ENCODE measurements at regions not wholly inside any gene's neighbourhood (a gene's known extent, or its start where the extent isn't known, plus 50 kb on each side); places are given as distances from the start of the nearest gene placed in this dataset.

DNA sequence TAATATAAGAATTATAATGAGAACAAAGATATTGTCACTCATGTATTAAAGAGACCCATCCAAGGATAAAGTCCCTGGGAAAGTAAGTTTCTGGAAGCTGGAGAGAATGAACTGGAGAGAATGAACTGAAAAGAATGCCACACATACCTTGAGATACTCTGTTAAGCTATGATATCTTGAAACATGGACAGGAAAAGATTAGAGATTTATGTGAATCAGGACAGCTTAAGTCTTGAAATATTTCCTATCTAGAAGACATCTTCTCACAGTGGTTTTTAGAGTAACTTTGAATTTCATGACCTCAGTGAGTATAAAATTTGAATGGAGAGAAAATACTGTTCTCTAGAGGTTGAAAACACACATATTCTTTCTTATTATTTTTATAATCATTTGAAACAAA, 201.3 kb upstream of the HMCN1 start:
- intact Hi-C loops (cut with micrococcal nuclease; ENCODE audit: unreplicated experiment) (no loop called here), in situ Hi-C loops (cut with HindIII; ENCODE audit: extremely low pct_ligation_motif_present, low pct_unique_long_range_greater_than_20kb) (no loop called here)
- no peak overlapping the region for H3K9ac ChIP-seq (ENCODE audit: insufficient read depth, low read depth, low read length)
- H3K27ac ChIP-seq (ENCODE audit: extremely low read length, insufficient read depth, low read length): no peak overlapping the region
- no peak overlapping the region for H3K4me2 ChIP-seq (ENCODE audit: low read depth, low read length)
- DNase-seq (ENCODE audit: low spot score) (no peak), ATAC-seq (no peak), FAIRE-seq (no peak)
- no peaks in the 10 kb centered on the region for H3K36me3 ChIP-seq (replicated peaks in 1 of 2; ENCODE audit: control insufficient read depth in 1 of 2, insufficient read depth in 2 of 2, low read length in 2 of 2)
- H3K4me3 ChIP-seq (replicated peaks in 1 of 3; ENCODE audit: insufficient read depth in 1 of 3, low read depth in 2 of 3, low read length in 3 of 3): no peak overlapping the region
- BruUV-seq (replicated peaks): no TSS peak
- TF ChIP-seq IKZF1 (IDR thresholded peaks at IDR 0.05): no peak
- TF ChIP-seq, protein P1, sequence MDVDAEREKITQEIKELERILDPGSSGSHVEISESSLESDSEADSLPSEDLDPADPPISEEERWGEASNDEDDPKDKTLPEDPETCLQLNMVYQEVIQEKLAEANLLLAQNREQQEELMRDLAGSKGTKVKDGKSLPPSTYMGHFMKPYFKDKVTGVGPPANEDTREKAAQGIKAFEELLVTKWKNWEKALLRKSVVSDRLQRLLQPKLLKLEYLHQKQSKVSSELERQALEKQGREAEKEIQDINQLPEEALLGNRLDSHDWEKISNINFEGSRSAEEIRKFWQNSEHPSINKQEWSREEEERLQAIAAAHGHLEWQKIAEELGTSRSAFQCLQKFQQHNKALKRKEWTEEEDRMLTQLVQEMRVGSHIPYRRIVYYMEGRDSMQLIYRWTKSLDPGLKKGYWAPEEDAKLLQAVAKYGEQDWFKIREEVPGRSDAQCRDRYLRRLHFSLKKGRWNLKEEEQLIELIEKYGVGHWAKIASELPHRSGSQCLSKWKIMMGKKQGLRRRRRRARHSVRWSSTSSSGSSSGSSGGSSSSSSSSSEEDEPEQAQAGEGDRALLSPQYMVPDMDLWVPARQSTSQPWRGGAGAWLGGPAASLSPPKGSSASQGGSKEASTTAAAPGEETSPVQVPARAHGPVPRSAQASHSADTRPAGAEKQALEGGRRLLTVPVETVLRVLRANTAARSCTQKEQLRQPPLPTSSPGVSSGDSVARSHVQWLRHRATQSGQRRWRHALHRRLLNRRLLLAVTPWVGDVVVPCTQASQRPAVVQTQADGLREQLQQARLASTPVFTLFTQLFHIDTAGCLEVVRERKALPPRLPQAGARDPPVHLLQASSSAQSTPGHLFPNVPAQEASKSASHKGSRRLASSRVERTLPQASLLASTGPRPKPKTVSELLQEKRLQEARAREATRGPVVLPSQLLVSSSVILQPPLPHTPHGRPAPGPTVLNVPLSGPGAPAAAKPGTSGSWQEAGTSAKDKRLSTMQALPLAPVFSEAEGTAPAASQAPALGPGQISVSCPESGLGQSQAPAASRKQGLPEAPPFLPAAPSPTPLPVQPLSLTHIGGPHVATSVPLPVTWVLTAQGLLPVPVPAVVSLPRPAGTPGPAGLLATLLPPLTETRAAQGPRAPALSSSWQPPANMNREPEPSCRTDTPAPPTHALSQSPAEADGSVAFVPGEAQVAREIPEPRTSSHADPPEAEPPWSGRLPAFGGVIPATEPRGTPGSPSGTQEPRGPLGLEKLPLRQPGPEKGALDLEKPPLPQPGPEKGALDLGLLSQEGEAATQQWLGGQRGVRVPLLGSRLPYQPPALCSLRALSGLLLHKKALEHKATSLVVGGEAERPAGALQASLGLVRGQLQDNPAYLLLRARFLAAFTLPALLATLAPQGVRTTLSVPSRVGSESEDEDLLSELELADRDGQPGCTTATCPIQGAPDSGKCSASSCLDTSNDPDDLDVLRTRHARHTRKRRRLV (CRISPR knock-in tag; IDR thresholded peaks at IDR 0.05): no peak
- no peak for TF ChIP-seq KAT7 (CRISPR knock-in tag; IDR thresholded peaks at IDR 0.05; ENCODE audit: borderline replicate concordance)
- TF ChIP-seq, protein P2, sequence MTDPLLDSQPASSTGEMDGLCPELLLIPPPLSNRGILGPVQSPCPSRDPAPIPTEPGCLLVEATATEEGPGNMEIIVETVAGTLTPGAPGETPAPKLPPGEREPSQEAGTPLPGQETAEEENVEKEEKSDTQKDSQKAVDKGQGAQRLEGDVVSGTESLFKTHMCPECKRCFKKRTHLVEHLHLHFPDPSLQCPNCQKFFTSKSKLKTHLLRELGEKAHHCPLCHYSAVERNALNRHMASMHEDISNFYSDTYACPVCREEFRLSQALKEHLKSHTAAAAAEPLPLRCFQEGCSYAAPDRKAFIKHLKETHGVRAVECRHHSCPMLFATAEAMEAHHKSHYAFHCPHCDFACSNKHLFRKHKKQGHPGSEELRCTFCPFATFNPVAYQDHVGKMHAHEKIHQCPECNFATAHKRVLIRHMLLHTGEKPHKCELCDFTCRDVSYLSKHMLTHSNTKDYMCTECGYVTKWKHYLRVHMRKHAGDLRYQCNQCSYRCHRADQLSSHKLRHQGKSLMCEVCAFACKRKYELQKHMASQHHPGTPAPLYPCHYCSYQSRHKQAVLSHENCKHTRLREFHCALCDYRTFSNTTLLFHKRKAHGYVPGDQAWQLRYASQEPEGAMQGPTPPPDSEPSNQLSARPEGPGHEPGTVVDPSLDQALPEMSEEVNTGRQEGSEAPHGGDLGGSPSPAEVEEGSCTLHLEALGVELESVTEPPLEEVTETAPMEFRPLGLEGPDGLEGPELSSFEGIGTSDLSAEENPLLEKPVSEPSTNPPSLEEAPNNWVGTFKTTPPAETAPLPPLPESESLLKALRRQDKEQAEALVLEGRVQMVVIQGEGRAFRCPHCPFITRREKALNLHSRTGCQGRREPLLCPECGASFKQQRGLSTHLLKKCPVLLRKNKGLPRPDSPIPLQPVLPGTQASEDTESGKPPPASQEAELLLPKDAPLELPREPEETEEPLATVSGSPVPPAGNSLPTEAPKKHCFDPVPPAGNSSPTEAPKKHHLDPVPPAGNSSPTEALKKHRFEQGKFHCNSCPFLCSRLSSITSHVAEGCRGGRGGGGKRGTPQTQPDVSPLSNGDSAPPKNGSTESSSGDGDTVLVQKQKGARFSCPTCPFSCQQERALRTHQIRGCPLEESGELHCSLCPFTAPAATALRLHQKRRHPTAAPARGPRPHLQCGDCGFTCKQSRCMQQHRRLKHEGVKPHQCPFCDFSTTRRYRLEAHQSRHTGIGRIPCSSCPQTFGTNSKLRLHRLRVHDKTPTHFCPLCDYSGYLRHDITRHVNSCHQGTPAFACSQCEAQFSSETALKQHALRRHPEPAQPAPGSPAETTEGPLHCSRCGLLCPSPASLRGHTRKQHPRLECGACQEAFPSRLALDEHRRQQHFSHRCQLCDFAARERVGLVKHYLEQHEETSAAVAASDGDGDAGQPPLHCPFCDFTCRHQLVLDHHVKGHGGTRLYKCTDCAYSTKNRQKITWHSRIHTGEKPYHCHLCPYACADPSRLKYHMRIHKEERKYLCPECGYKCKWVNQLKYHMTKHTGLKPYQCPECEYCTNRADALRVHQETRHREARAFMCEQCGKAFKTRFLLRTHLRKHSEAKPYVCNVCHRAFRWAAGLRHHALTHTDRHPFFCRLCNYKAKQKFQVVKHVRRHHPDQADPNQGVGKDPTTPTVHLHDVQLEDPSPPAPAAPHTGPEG (CRISPR knock-in tag; IDR thresholded peaks at IDR 0.05): no peak
- no peak for TF ChIP-seq ZZZ3 (CRISPR knock-in tag; IDR thresholded peaks at IDR 0.05; ENCODE audit: borderline replicate concordance)
- TF ChIP-seq ZNF343 (CRISPR knock-in tag; IDR thresholded peaks at IDR 0.05): no peak
- no peak for TF ChIP-seq KDM1A (CRISPR knock-in tag; IDR thresholded peaks at IDR 0.05)
- TF ChIP-seq ZNF878 (CRISPR knock-in tag; IDR thresholded peaks at IDR 0.05): no peak
- TF ChIP-seq KMT2B (CRISPR knock-in tag; IDR thresholded peaks at IDR 0.05): no peak
- no peak for TF ChIP-seq CBFB (CRISPR knock-in tag; IDR thresholded peaks at IDR 0.05)
- TF ChIP-seq, protein P3, sequence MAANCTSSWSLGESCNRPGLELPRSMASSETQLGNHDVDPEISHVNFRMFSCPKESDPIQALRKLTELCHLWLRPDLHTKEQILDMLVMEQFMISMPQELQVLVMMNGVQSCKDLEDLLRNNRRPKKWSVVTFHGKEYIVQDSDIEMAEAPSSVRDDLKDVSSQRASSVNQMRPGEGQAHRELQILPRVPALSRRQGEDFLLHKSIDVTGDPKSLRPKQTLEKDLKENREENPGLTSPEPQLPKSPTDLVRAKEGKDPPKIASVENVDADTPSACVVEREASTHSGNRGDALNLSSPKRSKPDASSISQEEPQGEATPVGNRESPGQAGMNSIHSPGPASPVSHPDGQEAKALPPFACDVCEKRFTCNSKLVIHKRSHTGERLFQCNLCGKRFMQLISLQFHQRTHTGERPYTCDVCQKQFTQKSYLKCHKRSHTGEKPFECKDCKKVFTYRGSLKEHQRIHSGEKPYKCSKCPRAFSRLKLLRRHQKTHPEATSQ (CRISPR knock-in tag; IDR thresholded peaks at IDR 0.05; ENCODE audit: borderline replicate concordance): no peak
- no peak for TF ChIP-seq GLI4 (CRISPR knock-in tag; IDR thresholded peaks at IDR 0.05; ENCODE audit: borderline replicate concordance)
- no peak for TF ChIP-seq RNF2 (conservative IDR thresholded peaks at IDR 0.05; ENCODE audit: low read depth)
- no peaks in the 10 kb centered on the region for H3K27me3 ChIP-seq (ENCODE audit: control insufficient read depth in 1 of 2, insufficient read depth in 2 of 2, low read length in 2 of 2)
- H2AFZ ChIP-seq (ENCODE audit: low read length): no peak overlapping the region
- no peaks in the 10 kb centered on the region for H3K79me2 ChIP-seq (ENCODE audit: insufficient read depth, low read length)
- H4K20me1 ChIP-seq (ENCODE audit: insufficient read depth, low read length): no peaks in the 10 kb centered on the region
- no peaks in the 10 kb centered on the region for H3K9me3 ChIP-seq (ENCODE audit: low read length)
- ChIA-PET CTCF (ENCODE audit: low intra/inter-chr PET ratio, low total read pairs) (no interaction called here), POLR2A (no interaction called here)
- H3K4me1 ChIP-seq (ENCODE audit: insufficient read depth, low read length): no peaks in the 10 kb centered on the region
